ENCODE measurements at regions not wholly inside any gene's neighbourhood (a gene's known extent, or its start where the extent isn't known, plus 50 kb on each side); places are given as distances from the start of the nearest gene placed in this dataset.
"Not testable (repeated sequence)": the region's sequence is repeated elsewhere in the genome, so short reads cannot be mapped to it uniquely, and the experiment has no call there.

GRCh38 chr13:40370661-40371060 lies 295.8 kb downstream of the FOXO1 start:
- TF ChIP-seq, protein P1, sequence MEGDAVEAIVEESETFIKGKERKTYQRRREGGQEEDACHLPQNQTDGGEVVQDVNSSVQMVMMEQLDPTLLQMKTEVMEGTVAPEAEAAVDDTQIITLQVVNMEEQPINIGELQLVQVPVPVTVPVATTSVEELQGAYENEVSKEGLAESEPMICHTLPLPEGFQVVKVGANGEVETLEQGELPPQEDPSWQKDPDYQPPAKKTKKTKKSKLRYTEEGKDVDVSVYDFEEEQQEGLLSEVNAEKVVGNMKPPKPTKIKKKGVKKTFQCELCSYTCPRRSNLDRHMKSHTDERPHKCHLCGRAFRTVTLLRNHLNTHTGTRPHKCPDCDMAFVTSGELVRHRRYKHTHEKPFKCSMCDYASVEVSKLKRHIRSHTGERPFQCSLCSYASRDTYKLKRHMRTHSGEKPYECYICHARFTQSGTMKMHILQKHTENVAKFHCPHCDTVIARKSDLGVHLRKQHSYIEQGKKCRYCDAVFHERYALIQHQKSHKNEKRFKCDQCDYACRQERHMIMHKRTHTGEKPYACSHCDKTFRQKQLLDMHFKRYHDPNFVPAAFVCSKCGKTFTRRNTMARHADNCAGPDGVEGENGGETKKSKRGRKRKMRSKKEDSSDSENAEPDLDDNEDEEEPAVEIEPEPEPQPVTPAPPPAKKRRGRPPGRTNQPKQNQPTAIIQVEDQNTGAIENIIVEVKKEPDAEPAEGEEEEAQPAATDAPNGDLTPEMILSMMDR (conservative IDR thresholded peaks at IDR 0.05; ENCODE audit: low read depth) = no peak
- ChIA-PET POLR2A (ENCODE audit: low non-redundant PET) (no interaction called here), CTCF (no interaction called here)
- H3K27ac ChIP-seq = no peak overlapping the region
- no peak for DNase-seq (ENCODE audit: low spot score)

GRCh38 chr13:40371531-40372125 lies 294.8 kb downstream of the FOXO1 start:
- ChIA-PET POLR2A (ENCODE audit: low non-redundant PET) (no interaction called here), CTCF (no interaction called here)
- no peak overlapping the region for H3K27ac ChIP-seq
- TF ChIP-seq, protein P1 (conservative IDR thresholded peaks at IDR 0.05; ENCODE audit: low read depth) = no peak
- DNase-seq (ENCODE audit: low spot score) = no peak

GRCh38 chr13:40373608-40374007 lies 292.8 kb downstream of the FOXO1 start:
- H3K27ac ChIP-seq; CTCF ChIA-PET; DNase-seq (ENCODE audit: low spot score); POLR2A ChIA-PET (ENCODE audit: low non-redundant PET): not testable (repeated sequence)

- ChIA-PET CTCF (no interaction called here), POLR2A (ENCODE audit: low non-redundant PET) (no interaction called here)
- TF ChIP-seq, protein P1 (conservative IDR thresholded peaks at IDR 0.05; ENCODE audit: low read depth) = no peak
- no peak overlapping the region for H3K27ac ChIP-seq
- DNase-seq (ENCODE audit: low spot score) = no peak
These were observed 290.8 kb downstream of the FOXO1 start for GRCh38 chr13:40375489-40376171.

- DNase-seq (ENCODE audit: low spot score) = no peak
- CTCF ChIA-PET = no interaction called here
- TF ChIP-seq, protein P1 (conservative IDR thresholded peaks at IDR 0.05; ENCODE audit: low read depth) = no peak
These were observed 290.1 kb downstream of the FOXO1 start for GRCh38 chr13:40376296-40376849.

GRCh38 chr13:40376867-40377535 lies 289.4 kb downstream of the FOXO1 start:
- POLR2A ChIA-PET (ENCODE audit: low non-redundant PET) = no interaction called here
- DNase-seq (ENCODE audit: low spot score) = no peak
- CTCF ChIA-PET = no interaction called here
- TF ChIP-seq, protein P1 (conservative IDR thresholded peaks at IDR 0.05; ENCODE audit: low read depth) = no peak
- H3K27ac ChIP-seq = no peak overlapping the region

More at GRCh38 chr13:40376296-40376849, 290.1 kb downstream of the FOXO1 start:
- POLR2A ChIA-PET (ENCODE audit: low non-redundant PET) = no interaction called here
- no peak overlapping the region for H3K27ac ChIP-seq

GRCh38 chr13:40377783-40378182 lies 288.7 kb downstream of the FOXO1 start:
- H3K27ac ChIP-seq = no peak overlapping the region
- ChIA-PET CTCF (no interaction called here), POLR2A (ENCODE audit: low non-redundant PET) (no interaction called here)
- DNase-seq (ENCODE audit: low spot score) = no peak
- TF ChIP-seq, protein P1 (conservative IDR thresholded peaks at IDR 0.05; ENCODE audit: low read depth) = no peak

Measured in RWPE1 (cell line).